ENCODE measurements at regions not wholly inside any gene's neighbourhood (a gene's known extent, or its start where the extent isn't known, plus 50 kb on each side); places are given as distances from the start of the nearest gene placed in this dataset.

GRCh38 chr6:105550955-105551620 lies 148.2 kb upstream of the PREP start:
- Histone ChIP-seq H3F3A (ENCODE audit: insufficient read depth) (no peaks in the 10 kb centered on the region), H3K9me3 (ENCODE audit: insufficient read depth, low read length) (no peaks in the 10 kb centered on the region), H2AFZ (ENCODE audit: low read depth, low read length, severe bottlenecking) (no peak overlapping the region), H3K79me2 (ENCODE audit: insufficient read depth, low read length) (no peaks in the 10 kb centered on the region), H3K27ac (ENCODE audit: low read depth, low read length) (no peak overlapping the region), H3K4me3 (ENCODE audit: insufficient read depth, low read length, poor library complexity, severe bottlenecking) (no peak overlapping the region), H3K9me2 (replicated peaks; ENCODE audit: insufficient read depth, low read length) (no peaks in the 10 kb centered on the region), H4K20me1 (ENCODE audit: low read depth, low read length) (no peaks in the 10 kb centered on the region), H3K4me2 (ENCODE audit: low read depth, low read length, poor library complexity, severe bottlenecking) (no peak overlapping the region), H3K36me3 (ENCODE audit: low read length) (no peaks in the 10 kb centered on the region), H3K27me3 (ENCODE audit: low read length) (no peaks in the 10 kb centered on the region), H3K9ac (ENCODE audit: low read length) (no peak overlapping the region)
- TF ChIP-seq, protein P1, sequence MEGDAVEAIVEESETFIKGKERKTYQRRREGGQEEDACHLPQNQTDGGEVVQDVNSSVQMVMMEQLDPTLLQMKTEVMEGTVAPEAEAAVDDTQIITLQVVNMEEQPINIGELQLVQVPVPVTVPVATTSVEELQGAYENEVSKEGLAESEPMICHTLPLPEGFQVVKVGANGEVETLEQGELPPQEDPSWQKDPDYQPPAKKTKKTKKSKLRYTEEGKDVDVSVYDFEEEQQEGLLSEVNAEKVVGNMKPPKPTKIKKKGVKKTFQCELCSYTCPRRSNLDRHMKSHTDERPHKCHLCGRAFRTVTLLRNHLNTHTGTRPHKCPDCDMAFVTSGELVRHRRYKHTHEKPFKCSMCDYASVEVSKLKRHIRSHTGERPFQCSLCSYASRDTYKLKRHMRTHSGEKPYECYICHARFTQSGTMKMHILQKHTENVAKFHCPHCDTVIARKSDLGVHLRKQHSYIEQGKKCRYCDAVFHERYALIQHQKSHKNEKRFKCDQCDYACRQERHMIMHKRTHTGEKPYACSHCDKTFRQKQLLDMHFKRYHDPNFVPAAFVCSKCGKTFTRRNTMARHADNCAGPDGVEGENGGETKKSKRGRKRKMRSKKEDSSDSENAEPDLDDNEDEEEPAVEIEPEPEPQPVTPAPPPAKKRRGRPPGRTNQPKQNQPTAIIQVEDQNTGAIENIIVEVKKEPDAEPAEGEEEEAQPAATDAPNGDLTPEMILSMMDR (IDR thresholded peaks at IDR 0.05; ENCODE audit: insufficient read depth, low read length, poor library complexity, severe bottlenecking): no peak
- TF ChIP-seq EZH2phosphoT487 (conservative IDR thresholded peaks at IDR 0.05; ENCODE audit: low read length): no peak

DNA sequence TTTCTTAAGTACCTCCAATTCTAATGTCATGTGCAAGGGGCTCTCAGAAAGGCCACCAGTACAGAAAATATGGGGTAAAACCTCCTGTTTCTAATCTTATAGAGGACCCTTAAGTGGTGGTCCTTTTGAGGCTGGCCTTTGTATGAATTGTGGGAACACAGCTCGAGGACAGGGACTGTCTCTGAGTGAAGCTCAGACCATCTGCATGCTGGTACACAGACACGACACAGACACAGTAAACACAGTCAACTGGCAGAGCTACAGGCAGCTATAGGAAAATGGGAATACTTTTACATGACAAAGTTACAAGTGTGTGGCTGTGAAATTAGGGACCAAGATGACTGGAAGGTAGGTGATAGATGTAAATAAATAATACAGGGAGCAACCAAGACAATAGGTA lies 143.9 kb upstream of the PREP start:
- H3K4me3 ChIP-seq (ENCODE audit: insufficient read depth, low read length, poor library complexity, severe bottlenecking): no peak overlapping the region
- H3K27ac ChIP-seq (ENCODE audit: low read depth, low read length): no peak overlapping the region
- H3K9me3 ChIP-seq (ENCODE audit: insufficient read depth, low read length): no peaks in the 10 kb centered on the region
- H3K27me3 ChIP-seq (ENCODE audit: low read length): no peaks in the 10 kb centered on the region
- H3K9ac ChIP-seq (ENCODE audit: low read length): no peak overlapping the region
- no peaks in the 10 kb centered on the region for H3K36me3 ChIP-seq (ENCODE audit: low read length)
- TF ChIP-seq, protein P1 (IDR thresholded peaks at IDR 0.05; ENCODE audit: insufficient read depth, low read length, poor library complexity, severe bottlenecking): no peak
- TF ChIP-seq EZH2phosphoT487 (conservative IDR thresholded peaks at IDR 0.05; ENCODE audit: low read length): no peak
- no peaks in the 10 kb centered on the region for H3K79me2 ChIP-seq (ENCODE audit: insufficient read depth, low read length)
- no peaks in the 10 kb centered on the region for H3F3A ChIP-seq (ENCODE audit: insufficient read depth)
- no peaks in the 10 kb centered on the region for H3K9me2 ChIP-seq (replicated peaks; ENCODE audit: insufficient read depth, low read length)
- no peak overlapping the region for H3K4me2 ChIP-seq (ENCODE audit: low read depth, low read length, poor library complexity, severe bottlenecking)
- no peaks in the 10 kb centered on the region for H4K20me1 ChIP-seq (ENCODE audit: low read depth, low read length)
- H2AFZ ChIP-seq (ENCODE audit: low read depth, low read length, severe bottlenecking): no peak overlapping the region

- TF ChIP-seq, protein P1 (IDR thresholded peaks at IDR 0.05; ENCODE audit: insufficient read depth, low read length, poor library complexity, severe bottlenecking): no peak
- TF ChIP-seq EZH2phosphoT487 (conservative IDR thresholded peaks at IDR 0.05; ENCODE audit: low read length): no peak
- Histone ChIP-seq H3K79me2 (ENCODE audit: insufficient read depth, low read length) (no peaks in the 10 kb centered on the region), H3K9me2 (replicated peaks; ENCODE audit: insufficient read depth, low read length) (no peaks in the 10 kb centered on the region), H3F3A (ENCODE audit: insufficient read depth) (no peaks in the 10 kb centered on the region), H3K9ac (ENCODE audit: low read length) (no peak overlapping the region), H3K4me3 (ENCODE audit: insufficient read depth, low read length, poor library complexity, severe bottlenecking) (no peak overlapping the region), H2AFZ (ENCODE audit: low read depth, low read length, severe bottlenecking) (no peak overlapping the region), H4K20me1 (ENCODE audit: low read depth, low read length) (no peaks in the 10 kb centered on the region), H3K4me2 (ENCODE audit: low read depth, low read length, poor library complexity, severe bottlenecking) (no peak overlapping the region), H3K9me3 (ENCODE audit: insufficient read depth, low read length) (no peaks in the 10 kb centered on the region), H3K36me3 (ENCODE audit: low read length) (no peaks in the 10 kb centered on the region), H3K27ac (ENCODE audit: low read depth, low read length) (no peak overlapping the region), H3K27me3 (ENCODE audit: low read length) (no peaks in the 10 kb centered on the region)
Measured at GRCh38 chr6:105545947-105546731, 143.3 kb upstream of the PREP start.
